Thoracic aorta (tissue), 2 donors: ENCODE measurements at regions not wholly inside any gene's neighbourhood (a gene's known extent, or its start where the extent isn't known, plus 50 kb on each side); places are given as distances from the start of the nearest gene placed in this dataset.

Experiments
- ATAC-seq: fragments of 150-250 bp; one replicate; pipeline ENCODE4 v1.8.0; 2017; ENCODE audit warnings: low read depth; ENCODE audit not compliant: insufficient number of reproducible peaks, low FRiP score
- DNase-seq: peaks from one replicate; pipeline ENCODE4 v3.0.0-alpha.2; 2020; ENCODE audit warnings: low spot score
- H3K27ac ChIP-seq, 2 donors: fragments of 200-600 bp; sonication (generic); 1 replicate in 1 of 2; 2 replicates in 1 of 2; pipeline ENCODE4 v1.5.1; 2016; ENCODE audit warnings: mild to moderate bottlenecking in 2 of 2, moderate library complexity in 2 of 2
- H3K27me3 ChIP-seq: fragments of 200-600 bp; sonication (generic); replicated peaks from 2 replicates; pipeline ENCODE4 v1.6.0; 2016; ENCODE audit warnings: mild to moderate bottlenecking; ENCODE audit not compliant: insufficient read depth
- H3K36me3 ChIP-seq: fragments of 200-600 bp; sonication (generic); one replicate; pipeline ENCODE4 v1.5.1; 2016
- H3K4me1 ChIP-seq, 2 donors: fragments of 200-600 bp; sonication (generic); 1 replicate in 1 of 2; 2 replicates in 1 of 2; pipeline versions ENCODE4 v1.5.1 to v1.6.0; 2016; ENCODE audit warnings: low read depth in 2 of 2, mild to moderate bottlenecking in 1 of 2; ENCODE audit not compliant: control insufficient read depth in 1 of 2
- H3K4me3 ChIP-seq: fragments of 200-600 bp; sonication (generic); 2 replicates; pipeline ENCODE4 v1.5.1; 2016; ENCODE audit warnings: mild to moderate bottlenecking
- H3K9me3 ChIP-seq: fragments of 200-600 bp; sonication (generic); 2 replicates; pipeline ENCODE4 v1.5.1; 2016
- CTCF ChIP-seq: fragments of 200-600 bp; sonication (generic); IDR thresholded peaks from one replicate; pipeline ENCODE4 v1.5.1; 2019; ENCODE audit warnings: antibody characterized with exemption

- no peak for DNase-seq
- no peak for TF ChIP-seq CTCF
- H3K4me3 ChIP-seq = no peak overlapping the region
These were observed 716.2 kb downstream of the NCAM2 start for GRCh38 chr21:21714426-21714825.

GRCh38 chr21:21715266-21715969 is 717.2 kb downstream of the NCAM2 start:
- Histone ChIP-seq H3K4me1 (no peaks in the 10 kb centered on the region), H3K27me3 (no peaks in the 10 kb centered on the region), H3K36me3 (no peaks in the 10 kb centered on the region), H3K4me3 (no peak overlapping the region), H3K27ac (no peak overlapping the region), H3K9me3 (no peaks in the 10 kb centered on the region)
- TF ChIP-seq CTCF = no peak
- DNase-seq (no peak), ATAC-seq (no peak)

More at GRCh38 chr21:21714426-21714825, 716.2 kb downstream of the NCAM2 start:
- Histone ChIP-seq H3K9me3 (no peaks in the 10 kb centered on the region), H3K4me1 (no peaks in the 10 kb centered on the region), H3K27ac (no peak overlapping the region), H3K36me3 (no peaks in the 10 kb centered on the region), H3K27me3 (no peaks in the 10 kb centered on the region)
- no peak for ATAC-seq

- H3K4me1 ChIP-seq = no peaks in the 10 kb centered on the region
- DNase-seq = no peak
- no peak overlapping the region for H3K4me3 ChIP-seq
- no peaks in the 10 kb centered on the region for H3K9me3 ChIP-seq
- no peaks in the 10 kb centered on the region for H3K36me3 ChIP-seq
- H3K27ac ChIP-seq = no peak overlapping the region
- H3K27me3 ChIP-seq = no peaks in the 10 kb centered on the region
- ATAC-seq = no peak
- no peak for TF ChIP-seq CTCF
These were observed 724.5 kb downstream of the NCAM2 start for GRCh38 chr21:21722731-21723130.

- Histone ChIP-seq H3K27me3 (no peaks in the 10 kb centered on the region), H3K27ac (no peak overlapping the region), H3K4me3 (no peak overlapping the region), H3K36me3 (no peaks in the 10 kb centered on the region), H3K9me3 (no peaks in the 10 kb centered on the region), H3K4me1 (no peaks in the 10 kb centered on the region)
- TF ChIP-seq CTCF = no peak
- ATAC-seq (no peak), DNase-seq (no peak)
These were observed 732.3 kb downstream of the NCAM2 start for GRCh38 chr21:21730512-21730911.

- no peak for TF ChIP-seq CTCF
- H3K27ac ChIP-seq = no peak overlapping the region
- H3K9me3 ChIP-seq = no peaks in the 10 kb centered on the region
- H3K27me3 ChIP-seq = no peaks in the 10 kb centered on the region
- no peak overlapping the region for H3K4me3 ChIP-seq
- no peaks in the 10 kb centered on the region for H3K4me1 ChIP-seq
- DNase-seq (no peak), ATAC-seq (no peak)
- no peaks in the 10 kb centered on the region for H3K36me3 ChIP-seq
These were observed 733.4 kb downstream of the NCAM2 start for GRCh38 chr21:21731626-21732025.
